Ovary (tissue), 3 donors: ENCODE measurements at regions not wholly inside any gene's neighbourhood (a gene's known extent, or its start where the extent isn't known, plus 50 kb on each side); places are given as distances from the start of the nearest gene placed in this dataset.

Experiments
- CTCF ChIP-seq, 3 donors: fragments of 450-650 bp in 2 of 3; fragments of 200-600 bp in 1 of 3; IDR thresholded peaks; one replicate each; pipeline versions ENCODE4 v1.5.1 to v1.8.0; 2016 to 2022; ENCODE audit warnings: antibody characterized with exemption in 3 of 3, mild to moderate bottlenecking in 1 of 3
- EP300 ChIP-seq: sonication (generic); formaldehyde crosslinking; IDR thresholded peaks from one replicate; pipeline ENCODE4 v1.6.1; 2017; ENCODE audit warnings: antibody characterized with exemption
- POLR2A ChIP-seq: fragments of 450-650 bp; IDR thresholded peaks from one replicate; pipeline ENCODE4 v1.6.1; 2017; ENCODE audit warnings: antibody characterized with exemption, mild to moderate bottlenecking, moderate library complexity
- donor health status: DM: no; HTN: no; CAD: no.

DNA sequence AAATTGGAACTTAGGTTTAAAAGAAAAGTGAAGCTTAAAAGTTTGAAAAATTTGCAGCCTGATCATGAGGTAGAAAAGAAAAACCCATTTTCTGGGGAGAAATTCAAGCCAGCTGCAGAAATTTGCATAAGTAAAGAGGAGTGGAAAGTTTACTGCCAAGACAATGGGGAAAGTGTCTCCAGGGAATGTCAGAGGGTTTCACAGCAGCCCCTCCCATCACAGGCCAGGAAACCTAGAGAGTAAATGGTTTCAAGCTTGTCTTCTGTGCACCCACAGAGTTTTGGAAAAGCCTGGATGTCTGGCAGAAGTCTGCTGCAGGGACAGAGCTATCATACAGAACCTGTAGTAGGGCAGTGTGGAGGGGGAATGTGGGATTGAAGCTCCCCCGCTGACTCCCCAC, 254.0 kb upstream of the FSIP2 start:
- no peak for TF ChIP-seq POLR2A
- no peak for TF ChIP-seq CTCF (IDR thresholded peaks at IDR 0.05)
- no peak for TF ChIP-seq EP300
